ENCODE measurements at regions not wholly inside any gene's neighbourhood (a gene's known extent, or its start where the extent isn't known, plus 50 kb on each side); places are given as distances from the start of the nearest gene placed in this dataset.

DNA sequence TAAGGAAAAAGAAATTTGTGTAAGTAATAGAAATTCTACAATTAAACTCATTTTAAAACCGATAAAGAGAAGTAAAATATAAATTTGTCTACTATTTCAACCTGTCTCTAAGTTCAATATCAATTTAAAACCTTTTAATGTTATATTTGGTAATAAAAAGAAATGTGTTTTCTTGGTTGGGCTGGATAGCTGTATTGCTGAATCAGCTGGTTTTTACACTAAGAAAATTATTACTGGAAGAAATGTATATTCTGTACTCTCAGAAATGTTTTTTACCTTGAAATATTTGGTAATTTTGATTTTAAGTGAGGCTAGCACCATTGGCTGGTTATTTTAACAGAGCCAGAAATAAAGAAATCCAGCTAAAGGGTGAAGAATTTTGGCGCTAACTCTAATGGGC is 87.1 kb upstream of the CNTNAP4 start (continued):
- TF ChIP-seq, protein P1, sequence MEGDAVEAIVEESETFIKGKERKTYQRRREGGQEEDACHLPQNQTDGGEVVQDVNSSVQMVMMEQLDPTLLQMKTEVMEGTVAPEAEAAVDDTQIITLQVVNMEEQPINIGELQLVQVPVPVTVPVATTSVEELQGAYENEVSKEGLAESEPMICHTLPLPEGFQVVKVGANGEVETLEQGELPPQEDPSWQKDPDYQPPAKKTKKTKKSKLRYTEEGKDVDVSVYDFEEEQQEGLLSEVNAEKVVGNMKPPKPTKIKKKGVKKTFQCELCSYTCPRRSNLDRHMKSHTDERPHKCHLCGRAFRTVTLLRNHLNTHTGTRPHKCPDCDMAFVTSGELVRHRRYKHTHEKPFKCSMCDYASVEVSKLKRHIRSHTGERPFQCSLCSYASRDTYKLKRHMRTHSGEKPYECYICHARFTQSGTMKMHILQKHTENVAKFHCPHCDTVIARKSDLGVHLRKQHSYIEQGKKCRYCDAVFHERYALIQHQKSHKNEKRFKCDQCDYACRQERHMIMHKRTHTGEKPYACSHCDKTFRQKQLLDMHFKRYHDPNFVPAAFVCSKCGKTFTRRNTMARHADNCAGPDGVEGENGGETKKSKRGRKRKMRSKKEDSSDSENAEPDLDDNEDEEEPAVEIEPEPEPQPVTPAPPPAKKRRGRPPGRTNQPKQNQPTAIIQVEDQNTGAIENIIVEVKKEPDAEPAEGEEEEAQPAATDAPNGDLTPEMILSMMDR (conservative IDR thresholded peaks at IDR 0.05; ENCODE audit: low read depth in 2 of 2) = no peak
- TF ChIP-seq STAT1 (IDR thresholded peaks at IDR 0.05; ENCODE audit: unreplicated experiment) (no peak), ZNF114 (CRISPR knock-in tag; IDR thresholded peaks at IDR 0.05) (no peak), EZH2phosphoT487 (IDR thresholded peaks at IDR 0.05; ENCODE audit: unreplicated experiment) (no peak), POLR2AphosphoS5 (IDR thresholded peaks at IDR 0.05; ENCODE audit: low read depth) (no peak)
- TF ChIP-seq, protein P2, sequence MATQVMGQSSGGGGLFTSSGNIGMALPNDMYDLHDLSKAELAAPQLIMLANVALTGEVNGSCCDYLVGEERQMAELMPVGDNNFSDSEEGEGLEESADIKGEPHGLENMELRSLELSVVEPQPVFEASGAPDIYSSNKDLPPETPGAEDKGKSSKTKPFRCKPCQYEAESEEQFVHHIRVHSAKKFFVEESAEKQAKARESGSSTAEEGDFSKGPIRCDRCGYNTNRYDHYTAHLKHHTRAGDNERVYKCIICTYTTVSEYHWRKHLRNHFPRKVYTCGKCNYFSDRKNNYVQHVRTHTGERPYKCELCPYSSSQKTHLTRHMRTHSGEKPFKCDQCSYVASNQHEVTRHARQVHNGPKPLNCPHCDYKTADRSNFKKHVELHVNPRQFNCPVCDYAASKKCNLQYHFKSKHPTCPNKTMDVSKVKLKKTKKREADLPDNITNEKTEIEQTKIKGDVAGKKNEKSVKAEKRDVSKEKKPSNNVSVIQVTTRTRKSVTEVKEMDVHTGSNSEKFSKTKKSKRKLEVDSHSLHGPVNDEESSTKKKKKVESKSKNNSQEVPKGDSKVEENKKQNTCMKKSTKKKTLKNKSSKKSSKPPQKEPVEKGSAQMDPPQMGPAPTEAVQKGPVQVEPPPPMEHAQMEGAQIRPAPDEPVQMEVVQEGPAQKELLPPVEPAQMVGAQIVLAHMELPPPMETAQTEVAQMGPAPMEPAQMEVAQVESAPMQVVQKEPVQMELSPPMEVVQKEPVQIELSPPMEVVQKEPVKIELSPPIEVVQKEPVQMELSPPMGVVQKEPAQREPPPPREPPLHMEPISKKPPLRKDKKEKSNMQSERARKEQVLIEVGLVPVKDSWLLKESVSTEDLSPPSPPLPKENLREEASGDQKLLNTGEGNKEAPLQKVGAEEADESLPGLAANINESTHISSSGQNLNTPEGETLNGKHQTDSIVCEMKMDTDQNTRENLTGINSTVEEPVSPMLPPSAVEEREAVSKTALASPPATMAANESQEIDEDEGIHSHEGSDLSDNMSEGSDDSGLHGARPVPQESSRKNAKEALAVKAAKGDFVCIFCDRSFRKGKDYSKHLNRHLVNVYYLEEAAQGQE (IDR thresholded peaks at IDR 0.05; ENCODE audit: unreplicated experiment) = no peak

DNA sequence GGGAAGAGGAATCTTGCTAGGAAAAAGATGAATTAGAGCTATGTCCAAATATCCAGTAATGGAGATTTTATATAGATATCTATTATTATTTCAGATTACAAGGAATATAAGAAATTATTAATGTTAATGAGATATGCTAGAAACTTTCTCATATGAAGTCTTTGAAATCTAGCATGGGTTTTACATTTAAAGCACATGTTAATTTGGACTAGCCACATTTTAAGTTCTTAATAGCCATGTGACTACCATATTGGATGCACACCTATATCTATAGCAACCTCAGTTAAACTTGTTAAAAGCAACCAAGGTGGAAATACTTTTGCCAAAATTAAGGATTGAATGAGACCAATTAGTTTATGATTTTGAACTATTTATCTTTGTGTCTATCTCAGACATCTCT is 86.7 kb upstream of the CNTNAP4 start:
- H3K36me3 Mint-ChIP-seq (ENCODE audit: low read depth) = peaks cover 6% of the 10 kb centered on the region; the same call in 1 of the 3 replicates
- H3K4me3 ChIP-seq = no peak overlapping the region
- H3K9me2 ChIP-seq (ENCODE audit: insufficient read depth) = 0 out of 2 replicates have a peak, but pooled peaks cover 9% of the 10 kb centered on the region
- no peaks in the 10 kb centered on the region for H4K20me1 ChIP-seq (replicated peaks; ENCODE audit: insufficient read depth)
- peaks cover 26% of the 10 kb centered on the region for H3K4me1 ChIP-seq (ENCODE audit: insufficient read depth)
- no peaks in the 10 kb centered on the region for H3F3A ChIP-seq (replicated peaks; ENCODE audit: low read depth)
- no peaks in the 10 kb centered on the region for H3K27me3 Mint-ChIP-seq (ENCODE audit: insufficient read depth, low read depth, poor library complexity)
- peaks cover 12% of the 10 kb centered on the region; the same call in 2 of the 3 replicates for H3K4me1 Mint-ChIP-seq
- H3K79me2 ChIP-seq (replicated peaks; ENCODE audit: insufficient read depth) = no peaks in the 10 kb centered on the region
- ATAC-seq (no peak), DNase-seq (ENCODE audit: low spot score) (no peak)
- no peaks in the 10 kb centered on the region for H3K36me3 ChIP-seq (ENCODE audit: insufficient read depth)
- H2AFZ ChIP-seq = no peak overlapping the region
- H3K27ac ChIP-seq (ENCODE audit: low read depth) = no peak overlapping the region
- no peaks in the 10 kb centered on the region for H3K27me3 ChIP-seq (ENCODE audit: insufficient read depth)
- H3K27ac Mint-ChIP-seq = no peak overlapping the region
- H3K4me3 Mint-ChIP-seq = no peak overlapping the region
- no peak overlapping the region for H3K4me2 ChIP-seq
- H3K9me3 Mint-ChIP-seq = peaks cover 67% of the 10 kb centered on the region
- TF ChIP-seq, protein P2 (IDR thresholded peaks at IDR 0.05; ENCODE audit: unreplicated experiment) = no peak
- TF ChIP-seq, protein P1 (conservative IDR thresholded peaks at IDR 0.05; ENCODE audit: low read depth in 2 of 2) = no peak
- TF ChIP-seq NANOG (IDR thresholded peaks at IDR 0.05; ENCODE audit: borderline replicate concordance) (no peak), STAT1 (IDR thresholded peaks at IDR 0.05; ENCODE audit: unreplicated experiment) (no peak), EZH2phosphoT487 (IDR thresholded peaks at IDR 0.05; ENCODE audit: unreplicated experiment) (no peak), EZH2 (IDR thresholded peaks at IDR 0.05; ENCODE audit: low read depth, unreplicated experiment) (no peak), POLR2AphosphoS5 (IDR thresholded peaks at IDR 0.05; ENCODE audit: low read depth) (no peak), ZNF114 (CRISPR knock-in tag; IDR thresholded peaks at IDR 0.05) (no peak)
- TF ChIP-seq, protein P3, sequence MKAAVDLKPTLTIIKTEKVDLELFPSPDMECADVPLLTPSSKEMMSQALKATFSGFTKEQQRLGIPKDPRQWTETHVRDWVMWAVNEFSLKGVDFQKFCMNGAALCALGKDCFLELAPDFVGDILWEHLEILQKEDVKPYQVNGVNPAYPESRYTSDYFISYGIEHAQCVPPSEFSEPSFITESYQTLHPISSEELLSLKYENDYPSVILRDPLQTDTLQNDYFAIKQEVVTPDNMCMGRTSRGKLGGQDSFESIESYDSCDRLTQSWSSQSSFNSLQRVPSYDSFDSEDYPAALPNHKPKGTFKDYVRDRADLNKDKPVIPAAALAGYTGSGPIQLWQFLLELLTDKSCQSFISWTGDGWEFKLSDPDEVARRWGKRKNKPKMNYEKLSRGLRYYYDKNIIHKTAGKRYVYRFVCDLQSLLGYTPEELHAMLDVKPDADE (IDR thresholded peaks at IDR 0.05) = no peak

Measured in GM23338 (cell line).